Activated T-cell treated with anti-CD3 and anti-CD28 coated beads, Interleukin-2, amount 50 U/mL, for 24 hours (primary cell): ENCODE measurements at regions not wholly inside any gene's neighbourhood (a gene's known extent, or its start where the extent isn't known, plus 50 kb on each side); places are given as distances from the start of the nearest gene placed in this dataset.

Experiments
- DNase-seq: peaks from one replicate; pipeline ENCODE4 v3.0.0-alpha.2; 2020
- H3K27ac Mint-ChIP-seq: 2 replicates; pipeline ENCODE4 v1.8.0; 2020; ENCODE audit warnings: mild to moderate bottlenecking, mixed read lengths
- H3K27me3 Mint-ChIP-seq: 2 replicates; pipeline ENCODE4 v1.8.0; 2020; ENCODE audit warnings: mixed read lengths
- H3K36me3 Mint-ChIP-seq: 2 replicates; pipeline ENCODE4 v1.8.0; 2020; ENCODE audit warnings: low read depth, mixed read lengths
- H3K4me1 Mint-ChIP-seq: 2 replicates; pipeline ENCODE4 v1.8.0; 2020; ENCODE audit warnings: low read depth, mixed read lengths
- H3K4me3 Mint-ChIP-seq: 2 replicates; pipeline ENCODE4 v1.8.0; 2020; ENCODE audit warnings: mild to moderate bottlenecking, moderate library complexity, mixed read lengths
- H3K9me3 Mint-ChIP-seq: 2 replicates; pipeline ENCODE4 v1.8.0; 2020; ENCODE audit warnings: mixed read lengths

DNA sequence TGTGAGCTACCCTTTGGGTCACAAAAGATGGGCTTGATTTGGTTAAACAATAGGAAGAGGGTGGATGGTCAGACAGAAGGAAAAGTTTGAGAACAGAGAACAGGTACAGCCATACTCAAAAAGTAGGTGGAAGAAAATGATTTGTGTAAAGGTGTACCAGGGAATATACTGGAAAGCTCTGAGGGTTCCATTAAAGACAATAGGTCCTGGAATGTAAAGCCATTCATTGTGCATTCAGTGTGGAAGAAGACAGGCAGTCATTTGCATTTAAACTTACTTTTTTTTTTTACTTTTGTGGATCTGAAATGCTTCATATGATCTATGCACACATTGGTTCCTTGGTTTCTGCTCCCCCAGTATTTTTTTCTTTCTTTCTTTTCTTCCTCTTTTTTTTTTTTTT, 581.4 kb upstream of the PIK3C3 start:
- peaks cover 18% of the 10 kb centered on the region for H3K9me3 Mint-ChIP-seq
- no peak for DNase-seq
- H3K36me3 Mint-ChIP-seq = no peaks in the 10 kb centered on the region
- H3K4me1 Mint-ChIP-seq = no peaks in the 10 kb centered on the region
- no peaks in the 10 kb centered on the region for H3K27me3 Mint-ChIP-seq
- H3K4me3 Mint-ChIP-seq = no peak overlapping the region
- H3K27ac Mint-ChIP-seq = no peak overlapping the region

DNA sequence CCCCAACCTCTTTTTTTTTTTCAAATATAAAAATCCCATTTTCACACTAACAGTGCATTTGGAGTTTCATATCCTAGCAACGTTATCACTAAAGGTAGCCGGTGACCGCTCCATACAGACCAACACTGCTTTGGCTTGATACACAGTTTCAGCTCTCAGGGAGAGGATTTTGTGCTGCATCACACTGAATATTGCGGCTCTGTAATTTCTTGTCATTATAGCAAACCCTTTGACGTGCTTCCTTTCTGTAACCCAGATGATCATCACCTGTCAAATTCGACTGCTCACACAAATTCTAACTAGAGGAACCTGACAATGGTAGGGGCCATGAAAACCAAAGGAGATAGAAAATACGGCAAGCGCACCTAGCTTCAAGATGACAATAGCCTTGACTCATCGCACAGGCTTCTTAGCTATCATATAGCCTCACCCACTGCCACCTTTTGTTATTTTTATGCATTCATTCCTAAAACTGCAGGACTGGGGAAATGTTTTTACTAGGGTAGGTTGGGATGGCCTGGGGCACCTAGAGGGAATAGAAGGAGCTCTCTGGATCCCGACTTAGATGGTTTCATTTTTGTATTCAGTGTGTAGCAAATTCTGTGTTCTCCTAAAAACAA, 582.9 kb upstream of the PIK3C3 start:
- Mint-ChIP-seq H3K4me1 (no peaks in the 10 kb centered on the region), H3K27ac (no peak overlapping the region), H3K4me3 (no peak overlapping the region)

DNA sequence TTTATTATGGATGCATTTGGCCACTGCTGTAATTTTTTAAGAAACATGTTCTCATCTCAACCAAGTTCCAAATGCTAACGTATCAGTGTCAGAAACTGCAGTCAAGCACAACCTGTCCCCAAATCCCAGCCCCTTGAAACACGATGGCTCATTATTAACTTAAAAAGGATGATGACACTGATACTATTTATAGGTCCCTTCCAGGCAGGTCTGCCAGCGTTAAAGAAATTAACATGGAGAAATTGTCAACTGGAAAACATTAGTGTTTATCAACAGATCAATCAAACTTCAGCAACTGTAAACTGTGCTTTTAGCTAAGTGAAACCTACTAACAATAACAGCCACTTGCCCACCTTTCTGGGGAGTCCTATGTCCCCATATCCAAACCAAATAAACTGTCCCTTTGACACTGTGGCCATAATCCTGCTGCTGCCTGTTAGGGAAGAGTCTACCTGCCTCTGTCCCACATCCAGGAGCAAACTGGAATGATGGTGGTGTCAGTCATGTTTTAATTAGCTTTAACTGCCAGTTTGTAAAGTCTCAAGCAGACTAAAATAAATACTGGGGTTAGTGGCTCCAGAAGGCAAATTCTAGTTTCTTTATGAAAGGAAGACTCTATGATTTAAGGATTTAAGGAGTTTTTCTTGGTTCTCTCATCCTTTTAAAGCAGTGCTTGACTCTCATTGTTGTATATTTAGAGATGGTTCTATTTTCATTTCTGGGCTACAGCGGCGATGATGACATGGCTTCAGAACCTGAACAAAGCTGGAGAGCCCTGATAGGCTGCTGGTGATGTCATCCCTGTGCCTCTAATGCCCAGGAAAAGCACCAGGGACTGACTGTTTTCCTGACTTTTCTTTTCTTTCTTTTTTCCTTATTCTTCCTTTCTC, 583.6 kb upstream of the PIK3C3 start:
- Mint-ChIP-seq H3K4me3 (no peak overlapping the region), H3K4me1 (no peaks in the 10 kb centered on the region), H3K27me3 (no peaks in the 10 kb centered on the region), H3K36me3 (no peaks in the 10 kb centered on the region), H3K27ac (no peak overlapping the region), H3K9me3 (peaks cover 13% of the 10 kb centered on the region)
- DNase-seq = no peak

More for the DNA sequence above, 582.9 kb upstream of the PIK3C3 start:
- Mint-ChIP-seq H3K9me3 (peaks cover 18% of the 10 kb centered on the region), H3K36me3 (no peaks in the 10 kb centered on the region), H3K27me3 (no peaks in the 10 kb centered on the region)
- DNase-seq = no peak

DNA sequence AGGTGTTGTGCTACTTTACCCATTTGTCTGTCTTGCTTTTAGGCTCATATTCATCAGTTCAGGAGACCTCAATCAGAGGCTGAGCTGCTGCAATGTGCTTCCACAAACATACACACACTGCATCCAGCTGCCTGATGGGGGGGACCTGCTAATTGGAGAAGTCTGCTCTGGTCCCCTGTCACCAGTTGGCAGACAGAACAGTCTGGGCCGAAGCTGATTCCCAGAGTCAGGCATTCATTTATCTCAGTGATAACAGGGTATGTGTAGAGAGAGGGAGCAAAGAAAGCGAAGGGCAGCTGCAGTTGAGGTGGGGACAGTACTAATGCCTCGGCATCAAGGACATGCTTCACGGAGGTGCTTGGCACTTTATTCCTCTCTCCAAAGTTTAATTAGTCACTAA, 584.3 kb upstream of the PIK3C3 start:
- H3K4me3 Mint-ChIP-seq = no peak overlapping the region
- H3K27me3 Mint-ChIP-seq = no peaks in the 10 kb centered on the region
- no peak overlapping the region for H3K27ac Mint-ChIP-seq
- peaks cover 9% of the 10 kb centered on the region for H3K9me3 Mint-ChIP-seq
- H3K4me1 Mint-ChIP-seq = no peaks in the 10 kb centered on the region
- no peaks in the 10 kb centered on the region for H3K36me3 Mint-ChIP-seq
- DNase-seq = no peak

DNA sequence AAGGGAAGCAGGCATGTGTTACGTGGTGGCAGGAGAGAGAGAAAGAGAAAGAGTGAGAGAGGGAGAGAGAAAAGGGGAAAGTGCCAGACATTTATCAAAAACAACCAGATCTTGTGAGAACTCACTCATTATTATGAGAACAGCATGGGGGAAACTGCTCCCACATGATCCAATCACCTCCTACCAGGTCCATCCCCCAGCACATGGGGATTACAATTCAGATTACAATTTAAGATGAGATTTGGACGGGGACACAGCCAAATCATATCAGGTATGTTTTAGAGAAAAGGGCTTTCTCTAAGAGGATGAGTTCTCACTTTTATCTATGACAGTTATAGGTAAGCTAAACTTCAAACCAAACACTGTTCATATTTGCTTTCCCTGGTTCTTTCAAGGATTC, 597.3 kb upstream of the PIK3C3 start:
- DNase-seq = no peak
- Mint-ChIP-seq H3K36me3 (no peaks in the 10 kb centered on the region), H3K9me3 (peaks cover 29% of the 10 kb centered on the region), H3K4me1 (no peaks in the 10 kb centered on the region), H3K27me3 (no peaks in the 10 kb centered on the region), H3K4me3 (no peak overlapping the region), H3K27ac (no peak overlapping the region)

DNA sequence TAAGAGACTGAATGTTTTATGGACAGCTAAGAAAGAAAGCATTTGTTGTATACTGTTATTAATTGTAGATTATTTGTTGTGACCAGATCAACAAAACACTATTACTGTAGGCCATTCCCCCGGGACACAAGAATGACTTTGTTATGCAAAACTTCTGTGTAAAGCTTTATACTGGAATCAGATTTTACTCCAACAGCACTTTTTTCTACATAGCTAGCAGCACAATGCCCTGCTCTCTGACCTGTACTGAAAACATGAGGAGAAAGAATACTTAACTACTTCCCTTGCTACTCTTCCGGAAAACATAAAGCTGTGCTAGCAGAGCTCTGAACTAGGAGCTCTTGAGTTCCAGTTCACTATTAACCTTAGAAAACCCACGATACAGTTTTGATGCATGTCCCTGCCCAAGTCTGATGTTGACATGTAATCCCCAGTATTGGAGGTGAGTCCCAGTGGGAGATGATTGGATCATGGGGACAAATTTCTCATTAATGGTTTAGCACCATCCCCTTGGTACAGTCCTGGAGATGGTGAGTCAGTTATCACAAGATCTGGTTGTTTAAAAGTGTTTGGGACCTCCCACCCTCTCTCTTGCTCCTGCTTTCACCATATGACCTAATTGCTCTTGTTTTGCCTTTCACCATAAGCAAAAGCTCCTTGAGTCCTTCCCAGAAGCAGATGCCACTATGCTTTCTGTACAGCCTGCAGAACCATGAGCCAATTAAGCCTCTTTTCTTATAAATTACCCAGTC, 601.1 kb upstream of the PIK3C3 start:
- H3K4me1 Mint-ChIP-seq = no peaks in the 10 kb centered on the region
- peaks cover 18% of the 10 kb centered on the region for H3K9me3 Mint-ChIP-seq
- no peaks in the 10 kb centered on the region for H3K27me3 Mint-ChIP-seq
- DNase-seq = no peak
- no peaks in the 10 kb centered on the region for H3K36me3 Mint-ChIP-seq
- no peak overlapping the region for H3K27ac Mint-ChIP-seq
- no peak overlapping the region for H3K4me3 Mint-ChIP-seq

DNA sequence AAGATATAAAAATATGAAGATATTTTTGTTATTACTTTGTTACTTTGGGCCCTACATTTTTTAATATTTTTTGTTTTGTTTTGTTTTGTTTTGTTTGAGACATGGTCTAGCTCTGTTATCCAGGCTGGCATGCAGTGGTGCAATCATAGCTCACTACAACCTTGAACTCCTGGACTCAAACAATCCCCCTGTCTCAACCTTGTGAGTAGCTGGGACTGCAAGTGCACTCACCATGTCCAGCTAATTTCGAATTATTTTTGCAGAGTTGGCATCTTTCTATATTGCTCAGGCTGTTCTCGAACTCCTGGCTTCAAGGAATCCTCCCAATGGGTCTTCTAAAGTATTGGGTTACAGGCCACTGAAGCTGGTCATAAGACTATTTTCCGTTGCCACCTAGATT, 603.6 kb upstream of the PIK3C3 start:
- Mint-ChIP-seq H3K4me3 (no peak overlapping the region), H3K4me1 (no peaks in the 10 kb centered on the region), H3K27ac (no peak overlapping the region), H3K9me3 (peaks cover 9% of the 10 kb centered on the region), H3K36me3 (no peaks in the 10 kb centered on the region), H3K27me3 (no peaks in the 10 kb centered on the region)
- no peak for DNase-seq

DNA sequence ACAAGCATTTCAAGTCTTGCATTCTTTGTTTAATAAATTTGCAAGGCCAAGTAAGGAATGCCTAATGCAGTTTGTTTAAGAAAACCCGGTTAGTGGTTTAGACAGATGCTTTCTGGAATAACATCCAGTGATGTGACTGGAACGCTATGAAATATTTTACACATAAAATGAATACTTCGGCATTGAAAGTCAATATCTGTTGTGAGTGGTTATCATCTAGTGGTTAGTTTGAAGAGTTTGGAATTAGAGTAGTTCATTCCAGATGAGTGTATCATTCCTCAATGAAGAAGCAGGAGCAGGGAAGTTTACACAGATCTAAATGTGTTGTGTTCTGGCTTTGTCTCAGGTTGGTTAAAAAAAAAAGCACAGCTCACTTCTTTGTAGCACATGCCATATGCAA, 608.0 kb upstream of the PIK3C3 start:
- Mint-ChIP-seq H3K27me3 (no peaks in the 10 kb centered on the region), H3K9me3 (peaks cover 8% of the 10 kb centered on the region)

DNA sequence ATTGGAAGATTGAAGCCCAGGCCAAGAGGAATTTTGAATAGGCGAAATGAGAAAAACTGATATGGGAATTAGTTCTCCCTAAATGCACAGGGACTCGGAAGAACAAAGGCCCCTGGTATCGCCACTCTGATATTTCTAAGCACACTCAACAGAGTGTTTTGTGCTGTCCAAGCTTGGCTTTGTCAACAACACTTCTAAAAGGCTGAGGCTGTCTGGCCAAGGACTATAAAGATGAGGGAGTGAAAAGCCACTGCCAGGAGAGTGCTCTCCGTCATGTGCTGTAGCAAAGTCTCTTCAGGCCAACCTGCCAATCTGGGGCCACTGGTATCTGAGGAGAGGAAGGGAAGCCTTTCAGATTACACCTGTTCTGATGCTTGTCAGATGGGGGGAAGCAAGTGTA, 611.2 kb upstream of the PIK3C3 start:
- DNase-seq = no peak
- H3K4me3 Mint-ChIP-seq = no peak overlapping the region
- no peaks in the 10 kb centered on the region for H3K4me1 Mint-ChIP-seq
- H3K27me3 Mint-ChIP-seq = no peaks in the 10 kb centered on the region
- no peaks in the 10 kb centered on the region for H3K36me3 Mint-ChIP-seq
- no peak overlapping the region for H3K27ac Mint-ChIP-seq
- H3K9me3 Mint-ChIP-seq = peaks cover 14% of the 10 kb centered on the region

More for the DNA sequence above, 608.0 kb upstream of the PIK3C3 start:
- Mint-ChIP-seq H3K4me1 (no peaks in the 10 kb centered on the region), H3K27ac (no peak overlapping the region), H3K36me3 (no peaks in the 10 kb centered on the region), H3K4me3 (no peak overlapping the region)
- DNase-seq = no peak

DNA sequence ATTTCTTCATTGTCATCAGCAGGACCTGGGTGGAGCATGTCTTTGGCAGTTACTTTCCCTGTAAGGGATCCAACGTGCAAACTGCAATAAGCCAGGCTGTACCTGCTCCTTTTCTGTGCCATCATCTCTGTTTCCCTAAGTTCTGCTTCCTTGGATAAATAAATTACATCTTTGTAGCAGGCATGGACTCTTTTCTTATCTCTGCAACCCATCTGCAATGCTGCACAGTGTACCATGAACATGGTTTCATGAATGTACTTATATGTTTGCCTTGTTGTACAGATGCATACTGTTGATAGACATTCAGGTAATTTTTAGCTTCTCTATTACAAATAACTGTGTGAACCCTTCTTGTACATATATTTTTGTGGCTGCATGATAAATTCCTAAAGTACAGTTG, 616.7 kb upstream of the PIK3C3 start:
- H3K4me1 Mint-ChIP-seq = no peaks in the 10 kb centered on the region
- no peak for DNase-seq
- no peak overlapping the region for H3K27ac Mint-ChIP-seq
- no peaks in the 10 kb centered on the region for H3K27me3 Mint-ChIP-seq
- H3K9me3 Mint-ChIP-seq = peaks cover 8% of the 10 kb centered on the region
- H3K36me3 Mint-ChIP-seq = no peaks in the 10 kb centered on the region
- H3K4me3 Mint-ChIP-seq = no peak overlapping the region

DNA sequence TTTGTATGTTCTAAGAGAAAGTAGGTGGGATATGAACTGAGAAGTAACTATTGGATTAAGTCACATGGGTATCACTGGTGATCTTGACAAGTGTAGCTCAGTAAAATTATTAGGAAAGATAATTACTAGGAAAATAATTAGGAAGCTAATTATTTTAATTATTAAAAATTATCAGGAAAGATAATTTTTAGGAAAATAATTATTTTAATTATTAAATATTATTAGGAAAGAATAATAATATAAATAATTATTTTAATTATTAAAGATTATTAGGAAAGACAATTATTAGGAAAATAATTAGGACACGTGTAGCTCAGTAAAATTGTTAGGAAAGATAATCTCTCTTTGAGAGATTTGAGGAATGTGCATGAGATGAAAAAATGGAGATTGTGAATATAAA, 623.4 kb upstream of the PIK3C3 start:
- Mint-ChIP-seq H3K4me1 (no peaks in the 10 kb centered on the region), H3K4me3 (no peak overlapping the region), H3K27me3 (no peaks in the 10 kb centered on the region), H3K9me3 (peaks cover 7% of the 10 kb centered on the region), H3K27ac (no peak overlapping the region), H3K36me3 (no peaks in the 10 kb centered on the region)
- DNase-seq = no peak

DNA sequence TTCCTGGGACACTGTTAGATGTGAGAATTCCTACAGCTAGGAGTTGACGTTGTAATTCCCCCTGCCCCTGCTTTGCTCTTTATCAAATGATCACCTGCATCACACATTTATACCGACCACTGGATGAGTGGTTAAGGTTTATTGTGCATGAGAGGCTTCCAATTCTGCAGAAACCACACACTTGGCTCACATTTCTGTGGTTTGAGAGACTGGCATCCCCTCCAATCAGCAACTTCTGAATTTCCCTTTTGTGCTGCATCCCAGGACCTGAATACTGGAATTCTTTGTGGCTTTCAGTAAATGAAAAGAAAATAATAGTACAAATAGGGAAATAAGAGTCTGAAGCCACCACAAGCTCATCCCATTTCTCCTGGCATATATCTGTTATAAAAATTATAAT, 628.7 kb upstream of the PIK3C3 start:
- no peaks in the 10 kb centered on the region for H3K4me1 Mint-ChIP-seq
- no peaks in the 10 kb centered on the region for H3K27me3 Mint-ChIP-seq
- DNase-seq = no peak
- no peak overlapping the region for H3K4me3 Mint-ChIP-seq
- H3K36me3 Mint-ChIP-seq = no peaks in the 10 kb centered on the region
- peaks cover 21% of the 10 kb centered on the region for H3K9me3 Mint-ChIP-seq
- no peak overlapping the region for H3K27ac Mint-ChIP-seq

DNA sequence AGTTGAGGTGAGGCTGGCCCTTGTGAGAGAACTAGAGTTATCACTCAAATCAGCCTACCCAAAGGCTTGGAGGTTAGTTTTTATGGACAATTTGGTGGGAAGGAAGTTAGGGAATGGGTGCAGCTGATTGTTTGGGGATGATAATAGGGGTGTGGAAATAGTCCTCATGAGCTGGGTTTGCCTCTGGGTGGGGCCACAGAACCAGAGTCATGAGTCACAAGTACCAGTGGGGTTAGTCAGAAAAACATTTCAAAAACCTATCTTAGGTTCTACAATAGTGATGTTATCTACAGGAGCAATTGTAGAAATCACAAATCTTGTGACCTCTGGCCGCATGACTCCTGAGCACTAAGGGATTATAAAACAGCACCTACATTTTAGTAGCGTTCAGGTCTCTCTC, 630.1 kb upstream of the PIK3C3 start:
- no peaks in the 10 kb centered on the region for H3K4me1 Mint-ChIP-seq
- no peak for DNase-seq
- no peak overlapping the region for H3K27ac Mint-ChIP-seq
- peaks cover 27% of the 10 kb centered on the region for H3K9me3 Mint-ChIP-seq
- H3K27me3 Mint-ChIP-seq = no peaks in the 10 kb centered on the region
- H3K36me3 Mint-ChIP-seq = no peaks in the 10 kb centered on the region
- H3K4me3 Mint-ChIP-seq = no peak overlapping the region

DNA sequence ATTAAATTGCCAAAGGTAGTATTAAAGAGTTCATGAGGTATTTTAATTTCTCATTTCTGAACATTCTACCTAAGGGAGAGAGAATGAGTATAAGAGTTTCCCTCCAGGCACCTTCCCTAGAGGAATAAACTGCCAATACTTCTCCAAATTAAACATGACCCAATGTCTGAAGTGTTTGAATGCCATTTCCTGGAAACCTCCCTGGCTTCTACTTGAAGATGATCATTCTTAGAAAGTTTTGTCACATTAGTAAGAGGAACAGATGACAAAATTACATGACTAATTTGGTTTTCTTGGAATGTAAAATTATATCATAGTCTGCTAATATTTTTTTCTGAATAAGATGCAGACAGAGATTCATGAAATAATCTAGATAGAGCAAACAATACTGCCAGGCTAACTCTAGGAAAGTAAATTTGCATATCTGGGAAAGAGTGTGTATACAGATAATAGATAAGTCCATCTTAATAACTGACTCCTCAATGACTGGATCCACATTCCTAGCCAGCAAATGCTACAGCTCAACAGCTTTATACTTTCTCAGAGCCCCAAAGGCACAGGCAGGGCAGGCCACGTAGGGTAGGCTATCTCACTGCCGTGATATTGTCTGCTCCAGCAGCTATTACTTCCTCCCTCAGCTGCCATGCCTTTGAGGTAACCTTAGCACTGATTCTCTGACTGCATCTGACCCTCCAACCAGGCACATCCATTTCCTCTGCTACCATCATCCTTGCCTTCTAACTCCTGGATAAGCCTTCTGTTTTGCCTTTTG, 630.8 kb upstream of the PIK3C3 start:
- Mint-ChIP-seq H3K36me3 (no peaks in the 10 kb centered on the region), H3K4me3 (no peak overlapping the region), H3K9me3 (peaks cover 27% of the 10 kb centered on the region), H3K27ac (no peak overlapping the region), H3K4me1 (no peaks in the 10 kb centered on the region), H3K27me3 (no peaks in the 10 kb centered on the region)
- no peak for DNase-seq
